Adrenal gland (tissue), 5 donors: ENCODE measurements at regions not wholly inside any gene's neighbourhood (a gene's known extent, or its start where the extent isn't known, plus 50 kb on each side); places are given as distances from the start of the nearest gene placed in this dataset.

ENCODE experiments used
- CTCF ChIP-seq, 6 experiments: fragments of 450-650 bp in 4 of 6; fragments of 200-600 bp in 2 of 6; sonication (generic) in 1 of 6; IDR thresholded peaks; 1 replicate in 5 of 6; 2 replicates in 1 of 6; pipeline versions ENCODE4 v1.5.1 to v1.8.0; 2016 to 2021; ENCODE audit warnings: antibody characterized with exemption in 6 of 6, mild to moderate bottlenecking in 2 of 6, moderate library complexity in 1 of 6
- POLR2A ChIP-seq, 2 donors: fragments of 450-650 bp; IDR thresholded peaks; one replicate each; pipeline ENCODE4 v1.6.1; 2017; ENCODE audit warnings: antibody characterized with exemption in 2 of 2, mild to moderate bottlenecking in 2 of 2, moderate library complexity in 1 of 2
- donor health status: DM: no; HTN: no; CAD: no.

- TF ChIP-seq CTCF (IDR thresholded peaks at IDR 0.05) = no peak
- no peak for TF ChIP-seq POLR2A (IDR thresholded peaks at IDR 0.05)
Observed at GRCh38 chr21:28509031-28509430, 483.6 kb downstream of the LTN1 start.
